ENCODE measurements at regions not wholly inside any gene's neighbourhood (a gene's known extent, or its start where the extent isn't known, plus 50 kb on each side); places are given as distances from the start of the nearest gene placed in this dataset.
"Not testable (repeated sequence)": the region's sequence is repeated elsewhere in the genome, so short reads cannot be mapped to it uniquely, and the experiment has no call there.

DNA sequence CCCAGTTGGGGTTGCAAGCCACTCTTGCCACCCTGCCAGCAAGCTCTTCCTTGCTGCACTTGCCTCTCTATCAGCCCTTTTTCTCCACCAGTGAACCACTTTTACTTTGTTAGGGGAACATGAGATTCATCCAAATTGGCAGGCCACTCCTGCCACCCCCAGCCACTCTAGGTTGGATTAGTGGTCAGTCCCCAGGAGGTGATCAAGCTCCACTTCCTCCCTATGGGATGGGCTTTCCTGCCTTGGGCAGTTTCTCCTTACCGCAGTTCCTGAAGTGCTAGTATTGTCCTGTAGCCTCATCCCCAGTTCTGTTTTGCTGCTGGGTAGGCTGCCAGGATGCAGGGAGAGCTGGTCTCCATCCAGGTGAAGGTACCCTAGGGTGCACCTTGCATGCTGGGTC, 104.5 kb downstream of the ALG10 start:
- DNase-seq (no peak), ATAC-seq (replicated peaks in 1 of 2) (no peak)
- Mint-ChIP-seq H3K27ac (no peak overlapping the region), H3K4me1 (ENCODE audit: low read depth) (peaks cover 14% of the 10 kb centered on the region), H3K27me3 (ENCODE audit: low read depth) (peaks cover 9% of the 10 kb centered on the region), H3K36me3 (ENCODE audit: insufficient read depth in 2 of 2) (no peaks in the 10 kb centered on the region), H3K9me3 (peaks cover 0 to 2% of the 10 kb centered on the region in 2 donors), H3K4me3 (peak overlapping the region; percentile 43 to 80)

DNA sequence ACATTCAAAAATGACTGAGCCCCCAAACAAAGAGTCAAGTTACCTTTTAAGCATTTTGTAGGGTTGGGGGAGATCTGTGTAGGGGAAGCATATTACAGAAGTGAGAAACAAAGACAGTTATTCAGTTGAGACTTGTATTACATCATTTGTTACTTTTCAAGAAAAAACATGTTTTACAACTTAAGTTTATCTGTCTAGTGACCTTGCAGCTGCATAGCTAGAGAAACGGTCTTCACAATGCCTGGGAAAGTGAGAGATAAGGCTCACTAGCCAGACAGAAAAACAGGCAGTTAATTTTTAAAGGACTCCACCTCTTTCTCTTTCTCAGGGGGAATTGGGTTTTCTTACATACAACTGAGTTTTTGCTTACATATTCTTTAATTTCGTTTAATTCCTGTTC, 105.1 kb downstream of the ALG10 start:
- H3K27ac Mint-ChIP-seq; DNase-seq; H3K27me3 Mint-ChIP-seq (ENCODE audit: low read depth); H3K9me3 Mint-ChIP-seq; H3K4me3 Mint-ChIP-seq; ATAC-seq (replicated peaks in 1 of 2); H3K36me3 Mint-ChIP-seq (ENCODE audit: insufficient read depth in 2 of 2): not testable (repeated sequence)
- H3K4me1 Mint-ChIP-seq (ENCODE audit: low read depth), result peaks cover 14% of the 10 kb centered on the region

DNA sequence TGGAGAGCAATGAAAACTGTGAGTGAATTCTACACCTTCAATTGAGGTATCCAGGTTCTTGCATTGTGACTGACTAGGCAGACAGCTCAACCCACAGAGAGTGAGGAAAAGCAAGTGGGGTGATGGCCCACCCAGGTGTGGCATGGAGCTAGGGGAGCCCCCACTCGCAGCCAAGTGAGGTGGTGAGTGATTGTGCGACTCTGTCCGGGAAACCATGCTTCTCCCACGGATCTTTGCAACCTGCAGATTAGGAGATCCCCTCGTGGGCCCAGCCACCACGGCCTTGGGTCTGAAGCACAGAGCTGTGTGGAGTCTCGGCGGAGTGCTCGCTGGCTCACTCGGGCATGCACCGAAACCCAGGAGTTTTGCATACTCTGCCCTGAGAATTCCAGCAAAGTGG, 120.1 kb downstream of the ALG10 start:
- Mint-ChIP-seq H3K36me3 (ENCODE audit: insufficient read depth in 2 of 2) (no peaks in the 10 kb centered on the region), H3K4me1 (ENCODE audit: low read depth) (no peaks in the 10 kb centered on the region), H3K27me3 (ENCODE audit: low read depth) (no peaks in the 10 kb centered on the region), H3K9me3 (no peaks in the 10 kb centered on the region), H3K27ac (no peak overlapping the region), H3K4me3 (no peak overlapping the region)
- no peak for ATAC-seq (replicated peaks in 1 of 2)
- no peak for DNase-seq

DNA sequence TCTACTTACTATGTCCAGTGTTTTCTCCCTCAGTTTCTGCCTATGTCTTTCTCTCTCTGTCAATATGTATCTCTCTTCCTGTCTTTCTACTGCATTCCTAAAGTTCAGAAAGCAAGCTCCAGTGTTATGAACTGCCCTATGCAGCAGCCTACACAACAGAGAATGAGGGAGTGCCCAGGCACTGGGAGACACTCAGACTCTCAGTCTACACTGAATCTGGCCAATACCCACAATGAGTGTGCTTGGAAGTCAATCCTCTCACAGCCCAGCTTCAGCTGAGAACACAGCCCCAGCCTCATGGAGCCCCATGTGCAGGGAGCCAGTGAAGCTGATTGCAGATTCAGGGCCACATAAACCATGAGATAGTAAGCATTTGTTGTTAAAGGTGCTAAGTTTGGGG, 128.7 kb downstream of the ALG10 start:
- H3K9me3 Mint-ChIP-seq, result no peaks in the 10 kb centered on the region
- no peaks in the 10 kb centered on the region for H3K27me3 Mint-ChIP-seq (ENCODE audit: low read depth)
- H3K4me1 Mint-ChIP-seq (ENCODE audit: low read depth), result no peaks in the 10 kb centered on the region
- DNase-seq (no peak), ATAC-seq (replicated peaks in 1 of 2) (no peak)
- no peaks in the 10 kb centered on the region for H3K36me3 Mint-ChIP-seq (ENCODE audit: insufficient read depth in 2 of 2)
- H3K4me3 Mint-ChIP-seq, result no peak overlapping the region
- H3K27ac Mint-ChIP-seq, result no peak overlapping the region

DNA sequence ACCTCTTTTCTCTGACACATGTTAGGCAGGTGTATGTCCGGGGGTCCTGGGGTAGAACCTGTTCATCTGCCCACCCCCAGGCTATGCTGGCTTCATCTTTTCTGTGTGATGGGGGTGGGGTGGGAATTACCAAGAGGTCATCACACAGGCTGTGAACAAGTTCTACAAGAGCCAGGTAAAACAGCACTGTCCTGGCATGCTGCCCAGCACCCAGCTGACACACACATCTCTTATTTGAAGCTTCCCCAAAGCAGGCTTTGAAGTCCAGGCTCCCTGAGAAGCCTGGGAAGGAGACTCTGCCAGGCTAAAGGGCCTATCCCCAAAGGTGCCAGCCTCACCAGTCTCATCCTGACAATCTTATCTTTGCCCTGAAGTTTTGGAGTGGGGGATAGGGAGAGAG, 141.1 kb downstream of the ALG10 start:
- DNase-seq (no peak), ATAC-seq (replicated peaks in 1 of 2) (no peak)
- Mint-ChIP-seq H3K4me1 (ENCODE audit: low read depth) (no peaks in the 10 kb centered on the region), H3K27ac (no peak overlapping the region), H3K9me3 (no peaks in the 10 kb centered on the region), H3K27me3 (ENCODE audit: low read depth) (no peaks in the 10 kb centered on the region), H3K36me3 (ENCODE audit: insufficient read depth in 2 of 2) (no peaks in the 10 kb centered on the region), H3K4me3 (no peak overlapping the region)

DNA sequence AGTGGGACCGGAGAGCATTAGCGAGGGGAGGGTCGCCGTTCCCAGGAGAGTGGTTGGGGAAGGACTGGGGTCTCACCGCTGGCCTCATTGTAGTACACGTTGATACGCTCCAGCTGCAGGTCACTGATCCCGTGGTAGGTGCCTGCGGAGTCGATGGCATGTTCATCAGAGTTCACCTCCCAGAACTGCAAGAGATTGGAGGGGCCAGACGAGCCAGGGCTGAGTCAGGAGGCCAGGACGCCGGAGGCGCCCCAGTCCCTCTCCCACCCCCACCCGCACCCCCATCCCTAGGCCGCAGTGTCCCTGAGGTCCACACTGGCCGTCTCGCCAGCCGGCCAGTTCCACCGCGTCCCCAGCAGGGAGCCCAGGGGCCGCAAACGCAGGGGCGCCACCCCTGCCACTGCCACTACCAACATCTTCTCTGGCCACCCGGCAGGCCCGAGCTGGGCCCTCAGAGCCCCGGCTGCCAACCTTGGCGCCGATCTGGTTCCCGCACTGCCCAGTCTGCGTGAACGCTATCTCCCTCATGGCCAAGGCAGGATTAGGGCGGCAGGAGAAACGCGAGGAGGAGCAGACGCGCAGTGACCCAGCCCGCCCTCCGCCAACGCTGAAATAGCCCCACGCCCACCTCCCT, 144.2 kb downstream of the ALG10 start:
- H3K27ac Mint-ChIP-seq, result no peak overlapping the region
- no peak overlapping the region for H3K4me3 Mint-ChIP-seq
- no peak for ATAC-seq (replicated peaks in 1 of 2)
- DNase-seq, result no peak
- H3K4me1 Mint-ChIP-seq (ENCODE audit: low read depth), result no peaks in the 10 kb centered on the region
- no peaks in the 10 kb centered on the region for H3K9me3 Mint-ChIP-seq
- no peaks in the 10 kb centered on the region for H3K27me3 Mint-ChIP-seq (ENCODE audit: low read depth)
- no peaks in the 10 kb centered on the region for H3K36me3 Mint-ChIP-seq (ENCODE audit: insufficient read depth in 2 of 2)

DNA sequence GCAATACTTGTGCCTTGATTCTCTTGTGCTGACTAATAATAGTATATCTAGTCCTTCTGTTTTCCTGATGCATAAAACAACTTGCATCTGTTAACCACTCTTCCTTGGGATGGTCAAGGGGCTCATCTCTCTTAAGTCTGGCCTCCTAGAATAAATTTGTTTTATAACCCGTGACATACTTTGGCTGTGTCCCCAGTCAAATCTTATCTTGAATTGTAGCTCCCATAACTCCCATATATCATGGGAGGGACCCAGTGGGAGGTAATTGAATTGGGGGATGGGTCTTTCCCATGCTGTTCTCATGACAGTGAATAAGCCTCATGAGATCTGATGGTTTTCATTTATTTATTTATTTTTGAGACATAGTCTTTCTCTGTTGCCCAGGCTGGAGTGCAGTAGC, 146.2 kb downstream of the ALG10 start:
- DNase-seq; H3K9me3 Mint-ChIP-seq; H3K4me3 Mint-ChIP-seq; ATAC-seq (replicated peaks in 1 of 2); H3K27ac Mint-ChIP-seq; H3K4me1 Mint-ChIP-seq (ENCODE audit: low read depth); H3K27me3 Mint-ChIP-seq (ENCODE audit: low read depth); H3K36me3 Mint-ChIP-seq (ENCODE audit: insufficient read depth in 2 of 2): not testable (repeated sequence)

DNA sequence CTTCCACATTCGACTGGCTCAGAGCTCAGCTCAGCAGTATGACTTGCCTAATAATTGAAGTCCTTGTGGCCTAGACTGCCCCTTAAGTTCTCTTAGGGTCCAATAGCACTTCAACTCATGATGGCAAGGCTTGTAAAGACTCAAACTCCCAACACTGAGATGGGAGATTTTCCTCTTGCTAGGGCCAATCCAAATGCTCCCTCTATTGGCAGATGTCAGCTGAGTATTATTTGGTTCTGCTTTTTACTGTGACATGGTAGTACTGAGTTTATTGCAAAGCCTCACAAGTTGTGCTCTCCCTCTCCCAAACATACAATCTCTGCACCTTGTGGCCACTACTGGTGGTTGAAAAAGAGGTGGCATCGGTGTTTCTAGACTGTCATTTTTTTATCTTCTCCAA, 164.2 kb downstream of the ALG10 start:
- ATAC-seq (replicated peaks in 1 of 2), result no peak
- Mint-ChIP-seq H3K4me1 (ENCODE audit: low read depth) (no peaks in the 10 kb centered on the region), H3K4me3 (no peak overlapping the region), H3K27me3 (ENCODE audit: low read depth) (peaks cover 7% of the 10 kb centered on the region), H3K27ac (peak overlapping the region; percentile 54), H3K36me3 (ENCODE audit: insufficient read depth in 2 of 2) (no peaks in the 10 kb centered on the region), H3K9me3 (no peaks in the 10 kb centered on the region)
- no peak for DNase-seq

DNA sequence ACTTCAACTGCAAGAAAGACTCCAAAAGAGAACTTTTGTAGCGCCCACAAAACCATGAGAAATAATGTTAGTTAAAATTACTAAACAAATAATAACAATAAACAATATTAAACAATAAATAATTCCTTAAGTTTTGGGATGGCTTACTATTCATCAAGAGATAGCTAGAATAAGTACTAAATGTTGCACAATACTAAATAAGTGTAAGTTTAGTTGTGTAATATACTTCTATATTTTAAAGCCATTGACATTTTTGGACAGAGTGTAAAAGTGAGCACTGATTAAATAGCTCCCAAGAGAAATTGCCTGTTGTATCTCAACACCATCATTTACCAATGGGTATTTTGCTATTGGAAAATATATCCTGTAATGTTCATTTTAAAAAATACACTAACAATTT, 166.7 kb downstream of the ALG10 start:
- Mint-ChIP-seq H3K27ac (no peak overlapping the region), H3K9me3 (no peaks in the 10 kb centered on the region), H3K27me3 (ENCODE audit: low read depth) (peaks cover 7% of the 10 kb centered on the region), H3K4me3 (no peak overlapping the region), H3K36me3 (ENCODE audit: insufficient read depth in 2 of 2) (no peaks in the 10 kb centered on the region), H3K4me1 (ENCODE audit: low read depth) (no peaks in the 10 kb centered on the region)
- ATAC-seq (replicated peaks in 1 of 2) (no peak), DNase-seq (no peak)

DNA sequence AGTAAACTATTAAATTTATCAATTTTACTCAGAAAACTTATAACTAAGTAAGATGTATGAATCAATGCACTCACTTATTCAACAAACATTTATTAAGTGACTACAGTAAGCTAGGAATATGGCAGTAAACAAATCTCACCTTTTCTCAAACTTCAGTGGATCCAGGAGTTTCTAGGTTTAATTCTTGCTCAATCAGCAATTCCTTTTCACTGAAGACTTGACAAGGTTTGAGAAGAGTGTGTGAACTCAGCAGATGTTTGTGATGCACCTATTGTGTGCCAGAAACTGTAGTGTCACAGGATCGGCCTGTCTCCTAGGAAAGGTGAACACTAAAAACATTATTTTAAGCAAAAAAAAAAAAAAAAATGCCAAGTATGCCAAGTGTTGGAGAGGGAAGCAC, 167.8 kb downstream of the ALG10 start:
- Mint-ChIP-seq H3K36me3 (ENCODE audit: insufficient read depth in 2 of 2) (no peaks in the 10 kb centered on the region), H3K9me3 (no peaks in the 10 kb centered on the region), H3K4me1 (ENCODE audit: low read depth) (no peaks in the 10 kb centered on the region), H3K27ac (no peak overlapping the region), H3K4me3 (no peak overlapping the region), H3K27me3 (ENCODE audit: low read depth) (peaks cover 17% of the 10 kb centered on the region)
- ATAC-seq (replicated peaks in 1 of 2) (no peak), DNase-seq (no peak)

DNA sequence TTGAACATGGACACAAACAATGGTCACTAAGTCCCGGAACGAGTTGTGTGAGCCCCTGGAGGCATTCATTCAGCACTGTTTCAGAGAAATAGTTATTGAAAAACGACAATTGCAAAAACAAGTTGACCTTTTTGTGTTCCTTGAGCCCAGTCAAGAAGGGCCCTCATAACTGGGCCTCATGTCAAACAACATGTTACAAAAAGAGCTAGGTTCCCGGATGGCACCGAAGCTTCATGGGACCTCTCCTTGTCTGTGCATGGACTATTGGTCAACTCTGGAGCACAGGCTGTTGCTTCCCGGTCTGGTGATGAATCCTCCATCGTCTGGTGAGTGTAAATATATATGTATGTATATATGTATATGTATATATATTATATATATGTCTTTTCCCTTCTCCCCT, 176.6 kb downstream of the ALG10 start:
- no peaks in the 10 kb centered on the region for H3K36me3 Mint-ChIP-seq (ENCODE audit: insufficient read depth in 2 of 2)
- DNase-seq (no peak), ATAC-seq (replicated peaks in 1 of 2) (no peak)
- peaks cover 13% of the 10 kb centered on the region for H3K27me3 Mint-ChIP-seq (ENCODE audit: low read depth)
- H3K27ac Mint-ChIP-seq, result no peak overlapping the region
- H3K9me3 Mint-ChIP-seq, result no peaks in the 10 kb centered on the region
- no peaks in the 10 kb centered on the region for H3K4me1 Mint-ChIP-seq (ENCODE audit: low read depth)
- H3K4me3 Mint-ChIP-seq, result no peak overlapping the region

DNA sequence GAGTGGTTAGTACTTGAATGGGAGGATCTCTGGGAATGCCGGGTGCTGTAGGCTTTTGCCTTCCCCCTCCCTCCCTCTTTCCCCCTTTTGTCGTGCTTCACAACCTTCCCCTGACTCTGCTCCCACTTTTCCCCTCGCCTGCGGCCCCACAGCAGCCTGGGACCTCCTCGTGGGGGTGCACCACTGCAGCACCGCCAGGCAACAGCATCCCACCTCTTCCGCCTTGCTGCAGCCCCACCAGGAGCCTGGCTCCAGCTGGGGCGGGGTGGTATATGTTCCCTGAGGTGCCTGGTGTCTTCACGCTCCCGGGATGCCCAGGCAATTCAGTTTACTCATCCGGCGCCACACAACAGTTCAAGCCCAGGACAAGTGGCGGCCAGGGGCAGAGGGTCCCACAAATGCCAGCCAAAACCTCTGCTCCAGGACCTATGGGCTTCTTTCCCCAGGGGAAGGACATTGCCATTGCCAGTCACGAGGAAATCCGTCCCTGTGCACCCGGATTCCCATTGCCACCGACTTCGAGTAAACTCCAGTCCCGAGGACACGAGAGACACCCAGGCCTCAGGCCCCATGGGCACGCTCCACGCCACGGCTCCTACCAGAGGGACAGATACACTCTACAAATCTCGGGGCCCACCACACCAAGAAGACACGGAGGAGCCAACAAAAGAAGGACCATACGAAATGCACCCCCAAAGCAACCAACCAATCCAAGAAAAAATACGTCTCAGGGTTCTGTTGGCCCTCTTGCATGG, 181.7 kb downstream of the ALG10 start:
- no peaks in the 10 kb centered on the region for H3K36me3 Mint-ChIP-seq (ENCODE audit: insufficient read depth in 2 of 2)
- ATAC-seq (replicated peaks in 1 of 2), result no peak
- no peak for DNase-seq
- H3K4me1 Mint-ChIP-seq (ENCODE audit: low read depth), result no peaks in the 10 kb centered on the region
- H3K4me3 Mint-ChIP-seq, result no peak overlapping the region
- H3K9me3 Mint-ChIP-seq, result no peaks in the 10 kb centered on the region
- H3K27me3 Mint-ChIP-seq (ENCODE audit: low read depth), result no peaks in the 10 kb centered on the region
- no peak overlapping the region for H3K27ac Mint-ChIP-seq

DNA sequence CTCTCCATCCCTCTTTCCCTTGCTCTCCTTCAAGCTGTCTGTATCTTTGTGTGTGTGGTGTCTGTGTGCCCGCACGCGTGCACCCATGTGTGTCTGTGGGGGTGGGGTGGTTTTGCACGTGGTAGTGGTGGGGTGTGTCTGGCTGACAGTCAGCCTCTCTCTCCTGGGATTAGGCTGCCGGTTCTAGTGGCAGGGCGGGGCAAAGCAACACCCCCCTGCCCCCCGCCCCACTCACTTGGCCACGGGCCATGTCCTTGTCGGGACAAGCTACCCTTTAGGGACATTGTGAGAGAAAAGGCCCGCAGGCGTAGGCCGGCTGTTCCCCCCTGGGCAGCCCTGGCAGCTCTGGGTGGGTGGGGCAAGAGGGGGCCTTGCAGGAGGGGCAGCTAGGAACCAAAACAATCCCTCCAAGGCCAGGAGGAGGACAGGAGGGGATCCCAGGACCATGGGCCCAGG, 182.6 kb downstream of the ALG10 start:
- Mint-ChIP-seq H3K27me3 (ENCODE audit: low read depth) (no peaks in the 10 kb centered on the region), H3K36me3 (ENCODE audit: insufficient read depth in 2 of 2) (no peaks in the 10 kb centered on the region), H3K9me3 (no peaks in the 10 kb centered on the region), H3K27ac (no peak overlapping the region), H3K4me3 (no peak overlapping the region), H3K4me1 (ENCODE audit: low read depth) (no peaks in the 10 kb centered on the region)
- ATAC-seq (replicated peaks in 1 of 2) (no peak), DNase-seq (no peak)

DNA sequence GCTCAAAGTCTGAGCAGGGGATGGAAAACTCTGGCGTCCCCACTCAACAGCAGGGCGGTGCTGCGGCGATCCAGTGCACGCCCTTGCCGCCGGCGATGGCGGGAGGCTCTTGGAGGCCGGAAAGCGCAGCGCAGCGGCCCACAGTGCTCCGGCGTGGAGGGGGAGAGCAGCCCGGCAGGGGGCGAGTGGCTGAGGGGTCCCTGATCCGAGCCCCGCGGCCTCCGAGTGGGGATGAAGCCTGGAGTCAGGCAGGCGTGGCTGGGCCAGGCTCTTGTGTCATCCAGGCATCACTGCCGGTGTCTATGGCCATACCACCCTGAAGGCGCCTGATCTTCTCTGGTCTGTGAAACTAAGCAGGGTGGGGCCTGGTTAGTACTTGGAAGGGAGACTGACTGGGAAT, 183.1 kb downstream of the ALG10 start:
- no peak overlapping the region for H3K27ac Mint-ChIP-seq
- H3K27me3 Mint-ChIP-seq (ENCODE audit: low read depth), result no peaks in the 10 kb centered on the region
- H3K4me3 Mint-ChIP-seq, result no peak overlapping the region
- no peaks in the 10 kb centered on the region for H3K4me1 Mint-ChIP-seq (ENCODE audit: low read depth)
- ATAC-seq (replicated peaks in 1 of 2) (no peak), DNase-seq (no peak)
- H3K9me3 Mint-ChIP-seq, result no peaks in the 10 kb centered on the region
- H3K36me3 Mint-ChIP-seq (ENCODE audit: insufficient read depth in 2 of 2), result no peaks in the 10 kb centered on the region

Measured in activated T-cell treated with anti-CD3 and anti-CD28 coated beads, Interleukin-2, amount 50 U/mL, for 72 hours (primary cell).